GM21717 (cell line): ENCODE measurements at regions not wholly inside any gene's neighbourhood (a gene's known extent, or its start where the extent isn't known, plus 50 kb on each side); places are given as distances from the start of the nearest gene placed in this dataset.
"Not testable (repeated sequence)": the region's sequence is repeated elsewhere in the genome, so short reads cannot be mapped to it uniquely, and the experiment has no call there.

ENCODE experiments used
- ATAC-seq: cut with Tn5 transposase; IDR thresholded peaks from one replicate; pipeline ENCODE4 v1.9.1; 2021; ENCODE audit warnings: mild to moderate bottlenecking, moderate library complexity; ENCODE audit not compliant: unreplicated experiment

DNA sequence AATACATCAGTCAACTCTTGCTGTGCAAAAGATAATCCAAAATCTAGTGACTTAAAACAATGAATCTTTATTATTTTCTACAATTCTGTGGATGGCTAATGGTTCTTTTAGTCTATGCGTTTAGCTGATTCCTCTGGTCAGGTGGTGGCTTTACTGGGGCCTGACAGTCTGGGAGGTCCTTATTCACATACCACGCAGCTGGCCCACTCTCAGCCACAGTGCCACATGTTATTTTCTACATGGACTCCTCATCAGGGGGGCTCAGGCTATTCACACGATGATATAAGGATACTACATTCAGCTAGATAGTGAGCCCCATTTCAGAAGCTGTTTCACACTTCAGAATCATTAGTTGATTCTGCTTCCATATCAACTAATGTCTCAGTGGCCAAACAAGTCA, 287.5 kb upstream of the MGAT4C start:
- no peak for ATAC-seq

DNA sequence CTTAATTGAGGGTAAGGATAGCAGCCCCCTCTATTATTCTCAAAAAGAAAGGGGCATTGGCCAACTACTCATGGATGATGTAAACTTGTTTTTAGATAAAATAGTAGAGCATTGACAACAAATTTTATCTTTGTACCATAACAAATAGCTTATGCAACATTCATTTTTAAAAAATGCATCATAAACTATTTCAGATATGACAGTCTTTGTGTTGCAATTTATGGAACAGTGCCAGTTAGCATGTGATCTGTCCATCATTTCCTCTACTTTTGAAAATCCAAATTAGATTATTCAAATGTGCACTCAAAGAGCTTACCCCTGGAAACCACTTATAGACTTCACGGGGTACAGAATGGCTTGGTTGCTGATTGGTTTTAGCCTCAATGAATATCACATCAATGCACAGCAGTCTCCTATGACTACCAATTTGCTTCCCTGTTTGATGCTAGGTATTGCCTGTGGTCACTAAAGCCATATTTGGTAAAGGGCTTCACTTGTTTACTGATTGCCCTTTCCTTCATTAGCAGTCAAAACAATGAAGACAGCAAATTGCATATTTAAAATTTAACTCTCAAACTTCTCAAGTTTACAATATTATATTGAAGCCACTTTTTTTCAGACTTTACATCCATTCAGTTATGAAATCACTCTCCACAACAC, 274.9 kb upstream of the MGAT4C start:
- ATAC-seq: no peak

DNA sequence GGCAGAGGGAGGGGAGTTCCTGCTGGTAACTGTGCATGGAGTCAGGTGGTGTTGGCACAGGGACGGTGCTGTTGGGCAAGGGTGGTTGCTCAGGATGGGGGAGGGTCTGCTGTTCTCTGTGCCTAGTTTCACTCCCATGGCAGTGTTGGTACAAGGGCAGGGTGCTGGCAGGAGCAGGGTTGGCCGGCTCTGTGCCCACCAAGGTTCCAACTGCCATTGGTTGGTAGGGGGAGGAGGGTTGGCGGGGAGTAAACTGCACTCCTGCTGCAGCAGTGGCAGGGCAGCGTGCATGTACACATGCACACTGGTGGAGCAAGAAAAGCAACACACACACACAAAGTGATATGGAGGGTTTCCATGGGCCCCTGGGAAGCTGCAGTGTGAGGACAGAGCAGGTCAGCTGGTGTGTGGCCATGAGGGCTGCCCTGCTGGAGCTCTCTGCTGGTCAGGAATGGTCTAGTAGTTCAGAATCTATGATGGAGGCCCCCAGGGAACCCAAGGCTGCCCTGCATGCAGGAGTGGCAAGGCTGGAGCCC, 269.9 kb upstream of the MGAT4C start:
- no peak for ATAC-seq

DNA sequence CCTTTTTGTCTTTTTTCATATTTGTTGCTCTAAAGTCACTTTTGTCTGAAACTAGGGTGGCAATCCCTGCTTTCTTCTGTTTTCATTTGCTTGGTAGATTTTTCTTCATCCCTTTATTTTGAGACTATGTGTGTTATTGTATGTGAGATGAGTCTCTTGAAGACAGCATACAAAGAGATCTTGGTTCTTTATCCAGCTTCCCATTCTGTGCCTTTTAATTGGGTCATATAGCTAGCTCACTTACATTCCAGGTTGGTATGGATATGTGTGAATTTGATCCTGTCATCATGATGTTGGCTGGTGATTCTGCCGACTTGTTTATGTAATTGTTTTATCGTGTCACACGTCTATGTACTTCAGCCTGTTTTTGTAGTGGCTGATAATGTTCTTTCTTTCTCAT, 267.7 kb upstream of the MGAT4C start:
- ATAC-seq: no peak

DNA sequence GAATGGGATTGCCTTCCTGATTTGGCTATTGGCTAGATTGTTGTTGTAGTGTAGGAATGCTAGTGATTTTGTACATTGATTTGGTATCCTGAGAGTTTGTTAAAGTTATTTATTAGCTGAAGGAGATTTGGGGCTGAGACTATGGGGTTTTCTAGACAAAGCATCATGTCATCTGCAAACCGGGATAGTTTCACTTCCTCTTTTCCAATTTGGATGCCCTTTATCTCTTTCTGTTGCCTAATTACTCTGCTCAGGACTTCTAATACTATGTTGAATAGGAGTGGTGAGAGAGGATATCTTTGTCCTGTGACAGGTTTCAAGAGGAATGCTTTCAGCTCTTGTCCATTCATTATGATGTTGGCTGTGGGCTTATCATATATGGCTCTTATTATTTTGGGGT, 265.7 kb upstream of the MGAT4C start:
- ATAC-seq: no peak

DNA sequence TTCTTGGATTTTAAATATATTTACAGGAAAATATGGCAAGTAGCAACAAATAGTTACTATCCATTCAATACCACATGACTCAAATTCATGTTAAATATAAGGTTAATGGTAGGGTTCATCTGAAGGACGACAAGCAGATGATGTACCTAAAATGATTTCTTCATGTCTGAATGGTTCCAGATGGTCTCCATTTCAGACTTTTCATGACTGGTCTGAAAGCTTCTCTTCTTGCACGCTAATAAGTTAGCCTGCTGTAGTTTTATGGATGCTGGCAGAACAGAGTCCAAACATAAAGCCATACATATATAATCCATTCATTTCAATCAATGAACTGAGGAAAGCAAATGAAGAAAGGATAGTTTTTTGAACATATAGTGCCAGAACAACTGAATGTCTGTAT, 257.0 kb upstream of the MGAT4C start:
- no peak for ATAC-seq

DNA sequence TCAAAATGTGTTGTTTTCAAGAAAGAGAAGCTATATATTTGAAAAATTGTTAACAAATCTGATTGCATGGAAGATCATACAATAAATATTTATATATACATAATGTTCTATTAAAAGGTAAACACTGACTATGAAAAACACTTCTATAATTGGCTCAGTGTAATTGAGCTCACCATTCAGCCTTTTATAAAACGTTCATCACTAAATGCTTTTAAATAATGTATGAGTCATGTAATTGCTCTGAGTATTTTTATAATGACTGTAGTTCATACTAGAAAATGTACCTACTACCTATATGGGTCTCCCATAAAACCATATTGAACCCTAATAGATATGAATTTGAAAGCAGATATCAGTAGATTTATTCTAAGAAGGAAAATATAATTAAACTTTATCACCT, 240.4 kb upstream of the MGAT4C start:
- no peak for ATAC-seq

DNA sequence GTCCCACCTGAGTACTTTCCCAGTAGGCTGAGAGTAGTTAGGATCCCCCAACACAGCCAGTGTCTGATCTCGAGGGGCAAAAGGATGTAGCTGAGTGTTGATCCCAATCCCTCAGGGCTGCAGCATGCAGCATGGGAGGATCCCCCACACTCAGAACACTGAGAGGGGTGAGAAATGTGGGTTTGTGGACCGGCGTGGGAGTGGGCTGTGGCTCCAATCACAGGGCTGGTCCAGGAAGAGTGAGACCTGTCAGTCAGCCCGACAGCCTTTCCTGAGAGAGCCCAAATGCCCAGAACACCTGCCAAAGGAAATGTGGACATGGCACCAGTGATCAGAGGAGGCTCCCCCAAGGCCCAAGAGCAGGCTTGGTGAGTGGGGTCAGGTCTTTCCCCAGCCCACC, 228.3 kb upstream of the MGAT4C start:
- ATAC-seq: no peak

DNA sequence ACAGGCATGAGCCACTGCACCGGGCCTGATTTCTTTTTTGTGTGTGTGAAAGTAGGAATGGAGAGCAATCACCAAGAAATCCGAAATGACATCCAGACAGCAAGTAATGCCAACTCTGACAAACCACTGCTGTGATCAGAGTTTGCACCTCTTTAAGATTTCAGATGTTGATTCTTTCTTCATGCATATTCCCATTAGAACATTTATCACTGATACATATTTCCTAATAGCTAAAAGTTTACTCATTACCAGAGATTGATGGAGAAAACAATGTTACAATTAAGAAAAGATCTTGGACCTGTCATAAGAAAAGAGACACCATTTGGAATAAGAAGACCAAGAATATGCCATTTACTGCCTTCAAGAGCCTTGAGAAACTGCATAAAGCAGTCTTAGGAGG, 217.0 kb upstream of the MGAT4C start:
- no peak for ATAC-seq

DNA sequence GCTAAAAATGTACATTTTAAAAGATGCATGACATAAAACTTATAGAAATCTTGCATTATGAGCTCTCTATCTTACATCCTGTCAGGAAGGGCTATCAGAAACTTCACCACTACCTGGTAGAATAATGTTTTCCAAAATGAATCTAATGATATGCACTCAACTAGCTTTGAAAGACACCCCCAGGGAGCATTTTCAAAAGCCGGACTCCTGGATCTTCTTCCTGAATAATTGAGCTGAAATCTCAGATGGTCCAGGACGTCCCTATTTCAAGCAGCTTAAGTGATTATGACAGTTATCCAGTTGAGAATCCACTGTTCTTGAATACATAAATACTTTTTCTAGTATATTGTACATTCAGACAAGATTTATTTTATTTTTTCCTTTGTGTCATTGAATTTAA, 200.6 kb upstream of the MGAT4C start:
- ATAC-seq: no peak

DNA sequence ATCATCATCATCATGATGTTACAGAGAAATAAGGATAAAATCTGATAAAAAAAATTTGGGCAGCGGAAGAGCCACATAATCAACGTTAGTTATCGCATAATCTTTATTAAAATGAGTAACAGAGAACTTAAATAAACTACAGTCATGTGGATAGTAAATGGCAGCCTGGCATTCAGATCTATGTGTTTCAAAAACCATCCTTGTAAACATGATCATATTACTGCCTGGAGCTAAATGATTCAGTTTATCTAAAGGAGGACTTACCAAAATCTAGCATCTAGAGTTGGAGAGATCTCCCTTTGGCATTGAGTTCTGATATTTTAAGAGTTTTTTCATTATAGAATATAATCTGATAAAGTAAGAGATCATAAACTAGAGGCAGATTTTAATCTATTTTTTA, 200.1 kb upstream of the MGAT4C start:
- ATAC-seq: no peak

DNA sequence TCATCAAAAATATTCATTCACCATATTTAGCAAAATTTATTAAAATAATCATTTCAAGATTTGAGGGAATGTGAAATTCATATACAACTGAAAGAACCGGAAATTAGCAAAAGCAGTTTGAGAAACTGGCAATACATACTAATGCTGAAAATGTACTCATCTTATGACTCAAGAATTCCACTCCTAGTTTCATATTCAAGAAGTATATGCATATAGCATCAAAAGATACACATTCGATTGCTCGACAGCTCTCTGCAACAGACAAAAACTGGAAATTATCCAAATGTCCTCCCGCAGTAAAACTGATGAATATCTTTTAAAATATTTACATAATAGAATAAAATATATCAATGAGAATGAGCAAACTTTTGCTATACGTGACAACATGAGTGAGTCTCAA, 189.2 kb upstream of the MGAT4C start:
- no peak for ATAC-seq

DNA sequence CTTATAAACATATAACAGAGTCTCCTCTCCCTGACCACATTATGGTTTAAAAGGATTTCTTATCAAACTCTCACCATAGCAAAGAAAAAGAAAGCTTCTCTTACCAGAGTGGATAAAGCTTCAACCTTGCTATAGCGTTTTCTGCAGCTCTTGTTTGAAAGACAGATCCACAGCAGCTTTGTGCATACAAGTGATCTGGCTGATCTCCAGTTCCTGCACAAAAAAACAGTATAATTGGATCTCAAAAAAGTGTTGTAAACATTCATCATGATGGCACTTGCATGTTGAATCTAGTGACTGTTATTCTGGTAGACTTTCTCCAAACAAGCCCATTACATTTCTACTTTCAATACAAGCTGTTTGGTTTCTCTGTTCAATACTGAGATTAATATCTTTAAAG, 178.9 kb upstream of the MGAT4C start:
- ATAC-seq: no peak

DNA sequence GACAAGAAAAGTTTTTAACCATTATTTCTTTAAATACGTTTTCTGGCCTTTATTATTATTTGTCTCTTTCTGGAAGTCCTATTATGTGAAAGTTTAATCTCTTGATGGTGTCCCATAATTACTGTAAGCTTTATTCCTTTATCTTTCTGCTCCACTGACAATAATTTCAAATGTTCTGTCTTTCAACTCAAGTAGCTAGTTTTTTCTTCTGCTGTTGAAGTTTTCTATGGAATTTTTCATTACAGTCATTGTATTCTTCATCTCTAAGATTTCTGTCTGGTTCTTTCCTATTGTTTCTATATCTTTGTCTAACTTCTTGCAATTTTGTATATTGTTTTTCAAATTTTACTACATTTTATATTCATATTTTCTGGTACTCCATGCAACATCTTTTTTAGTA, 173.6 kb upstream of the MGAT4C start:
- no peak for ATAC-seq

DNA sequence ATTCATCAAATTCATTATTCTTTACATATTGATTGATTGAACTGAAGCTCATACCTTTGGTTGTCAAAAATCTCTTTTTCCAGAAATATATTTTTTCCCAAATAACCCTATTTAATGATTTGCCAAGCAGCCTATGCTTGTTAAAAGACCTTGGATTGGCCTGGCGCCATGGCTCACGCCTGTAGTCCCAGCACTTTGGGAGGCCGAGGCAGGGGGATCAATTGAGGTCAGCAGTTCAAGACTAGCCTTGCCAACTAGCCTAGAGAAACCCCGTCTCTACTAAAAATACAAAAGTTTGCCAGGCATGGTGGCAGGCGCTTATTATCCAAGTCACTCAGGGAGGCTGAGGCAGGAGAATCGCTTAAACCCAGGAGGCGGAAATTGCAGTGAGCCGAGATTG, 165.1 kb upstream of the MGAT4C start:
- ATAC-seq: no peak

DNA sequence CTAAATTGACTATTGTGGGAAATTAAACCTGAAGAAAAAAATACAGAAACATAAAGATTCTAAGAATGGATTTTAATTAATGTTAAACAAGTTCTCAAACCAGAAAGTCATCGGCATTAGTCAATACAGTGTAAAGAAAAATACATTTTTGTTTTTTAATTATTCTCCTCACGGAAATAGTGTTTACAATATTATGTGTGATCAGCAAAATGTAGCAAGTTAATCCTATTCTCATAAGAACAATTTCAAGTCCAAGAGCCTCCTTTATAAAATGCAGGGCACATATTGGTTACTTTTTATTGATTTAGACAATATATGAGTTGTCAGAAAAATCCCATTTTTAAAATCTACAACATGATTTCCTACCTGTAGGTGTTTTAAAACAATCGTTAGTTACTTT, 158.0 kb upstream of the MGAT4C start:
- ATAC-seq: no peak

DNA sequence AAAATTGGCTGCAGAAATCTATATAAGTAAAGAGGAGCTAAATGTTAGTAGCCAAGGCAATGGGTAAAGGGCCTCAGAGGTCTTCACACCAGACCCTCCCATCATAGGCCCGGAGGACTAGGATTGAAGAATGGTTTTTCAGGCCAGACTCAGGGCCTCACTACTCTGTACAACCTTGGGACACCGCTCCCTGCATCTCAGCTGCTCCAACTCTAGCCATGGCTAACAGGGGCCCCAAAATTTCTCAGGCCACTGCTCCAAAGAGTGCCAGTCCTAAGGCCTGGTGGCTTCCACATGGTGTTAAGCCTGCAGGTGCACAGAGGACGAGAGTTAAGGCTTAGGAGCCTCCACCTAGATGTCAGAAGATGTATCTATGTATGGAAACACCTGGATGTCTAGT, 155.5 kb upstream of the MGAT4C start:
- ATAC-seq: no peak

DNA sequence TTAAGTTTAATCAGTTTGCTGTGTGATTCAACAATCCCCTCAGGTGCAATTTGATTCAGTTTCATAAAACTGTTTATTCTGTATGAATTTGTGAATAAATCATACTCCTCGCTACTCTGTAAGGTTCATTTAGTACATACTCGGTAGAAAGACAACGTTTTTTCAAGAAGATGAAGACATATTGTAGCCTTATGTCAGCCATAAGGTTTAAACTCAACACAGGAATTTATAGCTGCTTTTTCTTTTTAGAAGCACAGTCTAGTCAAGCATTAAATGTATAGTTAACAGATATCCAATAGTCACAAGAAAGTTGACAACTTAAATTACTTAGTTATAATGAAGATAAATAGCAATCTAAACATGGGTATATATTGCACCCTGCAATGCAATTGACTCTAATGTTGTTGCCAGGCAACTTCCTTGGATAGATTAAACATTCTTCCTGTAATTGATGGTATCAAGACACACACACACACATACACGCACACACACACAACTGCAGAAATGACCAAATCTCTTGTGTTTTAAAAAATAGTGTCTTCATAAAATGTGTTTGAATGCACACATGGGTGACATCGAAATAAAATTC, 151.5 kb upstream of the MGAT4C start:
- no peak for ATAC-seq

DNA sequence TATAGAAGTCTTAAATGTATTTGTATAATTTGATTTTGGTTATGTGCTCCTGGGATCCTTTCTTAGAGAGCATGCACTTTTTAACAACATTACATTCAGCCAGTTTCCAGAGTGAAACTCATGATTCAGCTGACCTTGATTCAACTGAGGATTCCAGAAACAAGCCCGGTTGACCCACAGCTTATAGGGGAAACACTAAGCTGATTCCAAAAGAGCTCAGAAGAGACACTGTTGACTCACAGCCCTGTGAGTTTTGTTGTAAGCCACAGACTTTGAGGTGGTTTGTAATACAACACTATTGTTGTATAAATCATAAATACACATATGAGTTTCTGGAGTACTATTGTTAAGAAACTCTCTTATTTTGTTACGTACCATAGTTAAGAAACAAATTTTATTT, 133.8 kb upstream of the MGAT4C start:
- no peak for ATAC-seq

DNA sequence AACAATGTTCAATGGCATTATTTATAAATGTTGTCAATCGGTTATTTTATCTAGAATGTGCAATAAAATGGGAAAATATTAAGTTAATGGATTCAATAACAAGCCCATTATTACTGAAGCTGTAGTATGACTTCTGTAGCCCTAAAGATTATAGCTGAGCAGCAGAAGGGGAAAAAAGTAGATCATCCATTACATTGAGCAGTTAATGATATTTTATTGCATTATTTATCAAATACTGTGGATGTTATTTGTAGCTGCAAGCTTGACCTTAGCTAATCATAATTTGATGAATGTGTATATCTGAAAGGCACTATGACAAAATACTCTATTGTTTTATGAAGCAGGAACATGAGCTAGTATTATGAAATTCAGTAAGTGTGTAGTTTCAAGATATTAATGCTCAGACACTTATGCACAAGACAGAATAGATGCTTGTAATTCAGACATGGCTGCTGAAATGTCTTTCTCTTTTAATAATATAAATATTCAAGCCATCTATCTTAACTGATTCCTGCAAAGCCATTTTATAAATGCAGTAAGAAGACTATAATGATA, 131.5 kb upstream of the MGAT4C start:
- ATAC-seq: no peak

DNA sequence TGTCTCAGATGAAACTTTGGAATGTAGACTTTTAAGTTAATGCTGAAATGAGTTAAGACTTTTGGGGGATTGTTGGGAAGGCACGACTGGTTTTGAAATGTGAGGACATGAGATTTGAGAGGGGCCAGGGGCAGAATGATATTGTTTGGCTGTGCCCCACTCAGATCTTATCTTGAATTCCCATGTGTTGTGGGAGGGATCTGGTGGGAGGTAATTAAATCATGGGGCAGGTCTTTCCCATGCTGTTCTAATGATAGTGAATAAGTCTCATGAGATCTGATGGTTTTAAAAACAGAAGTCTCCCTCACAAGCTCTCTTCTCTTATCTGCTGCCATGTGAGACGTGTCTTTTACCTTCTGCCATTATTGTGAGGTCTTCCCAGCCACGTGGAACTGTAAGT, 127.6 kb upstream of the MGAT4C start:
- not testable (repeated sequence) for ATAC-seq

DNA sequence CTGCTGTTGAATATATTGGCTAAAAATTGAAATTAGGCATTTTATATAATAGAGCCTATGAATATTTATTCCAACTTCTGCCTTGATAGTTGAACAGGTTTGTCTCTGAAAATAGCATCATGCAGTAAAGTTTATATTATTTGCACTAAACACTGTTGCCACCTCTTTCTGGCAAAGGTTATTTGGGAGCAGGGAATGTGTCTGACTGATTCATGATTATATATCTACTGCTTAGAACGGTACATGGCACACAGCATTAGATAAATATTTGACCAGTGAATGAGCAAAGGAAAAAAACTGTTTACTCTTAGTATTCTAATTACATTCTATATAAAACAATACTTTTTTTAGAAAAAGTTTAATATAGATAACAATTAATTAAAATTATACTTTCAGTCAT, 123.1 kb upstream of the MGAT4C start:
- ATAC-seq: no peak

DNA sequence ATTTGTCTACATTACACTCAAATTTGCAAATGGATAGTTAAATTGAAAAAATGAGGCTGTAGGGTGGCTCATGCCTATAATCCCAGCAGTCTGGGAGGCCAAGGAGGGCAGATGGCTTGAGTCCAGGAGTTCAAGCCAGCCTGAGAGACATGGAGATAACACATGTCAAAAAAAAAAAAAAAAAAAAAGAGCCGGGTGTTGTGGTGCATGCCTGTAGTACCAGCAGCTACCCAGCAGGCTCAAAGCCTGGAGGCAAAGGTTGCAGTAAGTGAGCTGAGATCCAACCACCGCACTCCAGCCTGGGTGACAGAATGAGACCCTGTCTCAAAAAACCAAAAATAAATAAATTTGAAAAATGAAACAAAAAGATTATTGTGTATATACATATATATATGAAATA, 119.9 kb upstream of the MGAT4C start:
- ATAC-seq: no peak
